ENCODE measurements at regions not wholly inside any gene's neighbourhood (a gene's known extent, or its start where the extent isn't known, plus 50 kb on each side); places are given as distances from the start of the nearest gene placed in this dataset.

- Mint-ChIP-seq H3K27me3 (ENCODE audit: low read depth) (no peaks in the 10 kb centered on the region; the same call in none of the 2 replicates), H3K27ac (peak overlapping the region in 1 of 3 experiments; percentile 13; a peak in 1 of 7 replicates), H3K36me3 (ENCODE audit: insufficient read depth in 1 of 3, low read depth in 3 of 3) (no peaks in the 10 kb centered on the region), H3K4me1 (peaks cover 37 to 39% of the 10 kb centered on the region in 2 experiments), H3K9me3 (no peaks in the 10 kb centered on the region; a peak in 1 of 5 replicates), H3K4me3 (no peak overlapping the region)
- no peak overlapping the region for H3K4ac ChIP-seq (ENCODE audit: low read depth, low read length)
- H4K20me1 ChIP-seq (ENCODE audit: control insufficient read depth, insufficient read depth, insufficient read length): no peaks in the 10 kb centered on the region
- H3K23me2 ChIP-seq (ENCODE audit: insufficient read length, low read depth, low read length, poor library complexity, severe bottlenecking): no peaks in the 10 kb centered on the region
- H2BK120ac ChIP-seq (ENCODE audit: low read depth, low read length, poor library complexity, severe bottlenecking): no peak overlapping the region
- no peaks in the 10 kb centered on the region for H3K4me1 ChIP-seq (ENCODE audit: insufficient read depth, low read length)
- no peak overlapping the region for H4K8ac ChIP-seq (replicated peaks; ENCODE audit: insufficient read length, low read depth, low read length)
- H3K79me2 ChIP-seq (ENCODE audit: insufficient read depth, low read length): no peaks in the 10 kb centered on the region
- H3K4me2 ChIP-seq (ENCODE audit: insufficient read depth, insufficient read length, low read length): no peak overlapping the region
- no peaks in the 10 kb centered on the region for H3K9me3 ChIP-seq (ENCODE audit: control insufficient read depth, low read depth, low read length)
- H3K23ac ChIP-seq (ENCODE audit: insufficient read length, low read depth, low read length): no peak overlapping the region
- no peak overlapping the region for H2AFZ ChIP-seq (ENCODE audit: low read length)
- no peak overlapping the region for H4K5ac ChIP-seq (ENCODE audit: insufficient read length, low read depth, low read length)
- no peak overlapping the region for H3K9ac ChIP-seq (ENCODE audit: extremely low read depth, insufficient read length, low read length)
- H3K27ac ChIP-seq (ENCODE audit: insufficient read length, low read depth, low read length): no peak overlapping the region
- no peak overlapping the region for H2BK15ac ChIP-seq (ENCODE audit: low read depth, low read length)
- no peak overlapping the region for H3K56ac ChIP-seq (ENCODE audit: insufficient read length, low read depth, low read length)
- H3K18ac ChIP-seq (ENCODE audit: insufficient read length, low read depth, low read length): no peak overlapping the region
- TF ChIP-seq, protein P1, sequence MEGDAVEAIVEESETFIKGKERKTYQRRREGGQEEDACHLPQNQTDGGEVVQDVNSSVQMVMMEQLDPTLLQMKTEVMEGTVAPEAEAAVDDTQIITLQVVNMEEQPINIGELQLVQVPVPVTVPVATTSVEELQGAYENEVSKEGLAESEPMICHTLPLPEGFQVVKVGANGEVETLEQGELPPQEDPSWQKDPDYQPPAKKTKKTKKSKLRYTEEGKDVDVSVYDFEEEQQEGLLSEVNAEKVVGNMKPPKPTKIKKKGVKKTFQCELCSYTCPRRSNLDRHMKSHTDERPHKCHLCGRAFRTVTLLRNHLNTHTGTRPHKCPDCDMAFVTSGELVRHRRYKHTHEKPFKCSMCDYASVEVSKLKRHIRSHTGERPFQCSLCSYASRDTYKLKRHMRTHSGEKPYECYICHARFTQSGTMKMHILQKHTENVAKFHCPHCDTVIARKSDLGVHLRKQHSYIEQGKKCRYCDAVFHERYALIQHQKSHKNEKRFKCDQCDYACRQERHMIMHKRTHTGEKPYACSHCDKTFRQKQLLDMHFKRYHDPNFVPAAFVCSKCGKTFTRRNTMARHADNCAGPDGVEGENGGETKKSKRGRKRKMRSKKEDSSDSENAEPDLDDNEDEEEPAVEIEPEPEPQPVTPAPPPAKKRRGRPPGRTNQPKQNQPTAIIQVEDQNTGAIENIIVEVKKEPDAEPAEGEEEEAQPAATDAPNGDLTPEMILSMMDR (conservative IDR thresholded peaks at IDR 0.05): no peak
- no peak for DNase-seq
- H2AK5ac ChIP-seq (ENCODE audit: insufficient read length, low read length): no peak overlapping the region
- H3K27me3 ChIP-seq (ENCODE audit: insufficient read depth, low read length): no peaks in the 10 kb centered on the region
- WGBS (ENCODE audit: extremely low coverage, insufficient read length, low lambda C conversion rate): no CpG with 5 or more reads among the region's 3 CpGs
- H2BK5ac ChIP-seq (ENCODE audit: insufficient read length, low read length): no peak overlapping the region
- H3K14ac ChIP-seq (ENCODE audit: insufficient read depth, low read length): no peak overlapping the region
- no peak overlapping the region for H3T11ph ChIP-seq (ENCODE audit: low read length)
- H4K91ac ChIP-seq (ENCODE audit: insufficient read length, low read depth, low read length): no peak overlapping the region
- no peak overlapping the region for H2BK20ac ChIP-seq (ENCODE audit: low read depth, low read length, poor library complexity, severe bottlenecking)
- no peak overlapping the region for H2BK12ac ChIP-seq (ENCODE audit: insufficient read length, low read depth, low read length)
- no peaks in the 10 kb centered on the region for H3K79me1 ChIP-seq (ENCODE audit: insufficient read depth, low read depth, low read length, poor library complexity, severe bottlenecking)
Observed at GRCh38 chr19:28486473-28486872, 726.5 kb downstream of the UQCRFS1 start.
